GM12872 (cell line): ENCODE measurements at regions not wholly inside any gene's neighbourhood (a gene's known extent, or its start where the extent isn't known, plus 50 kb on each side); places are given as distances from the start of the nearest gene placed in this dataset.

Experiments used
- CTCF ChIP-seq: IDR thresholded peaks from 3 replicates; pipeline ENCODE4 v1.5.1; 2011; ENCODE audit warnings: low read depth, mild to moderate bottlenecking, low read length, moderate library complexity; ENCODE audit not compliant: insufficient read depth

GRCh38 chr9:17967731-17968130 lies 388.9 kb downstream of the SH3GL2 start:
- TF ChIP-seq CTCF = no peak

- no peak for TF ChIP-seq CTCF
Observed at GRCh38 chr9:17969232-17969631, 390.4 kb downstream of the SH3GL2 start.

- TF ChIP-seq CTCF = no peak
Observed at GRCh38 chr9:17970277-17970676, 391.4 kb downstream of the SH3GL2 start.

GRCh38 chr9:17978773-17979172 lies 399.9 kb downstream of the SH3GL2 start:
- TF ChIP-seq CTCF = no peak

- no peak for TF ChIP-seq CTCF
Observed at GRCh38 chr9:17986595-17986994, 407.7 kb downstream of the SH3GL2 start.

- TF ChIP-seq CTCF = no peak
Observed at GRCh38 chr9:17987189-17987588, 408.3 kb downstream of the SH3GL2 start.

- TF ChIP-seq CTCF = no peak
Observed at GRCh38 chr9:17988489-17988888, 409.6 kb downstream of the SH3GL2 start.

- TF ChIP-seq CTCF = no peak
Observed at GRCh38 chr9:17990602-17991001, 411.7 kb downstream of the SH3GL2 start.
